LNCaP clone FGC (cell line): ENCODE measurements at regions not wholly inside any gene's neighbourhood (a gene's known extent, or its start where the extent isn't known, plus 50 kb on each side); places are given as distances from the start of the nearest gene placed in this dataset.

Experiments used
- DNase-seq: peaks from one replicate; pipeline ENCODE4 v3.0.0-alpha.2; 2011; ENCODE audit warnings: low read depth
- H3K4me3 ChIP-seq: 2 replicates; pipeline ENCODE4 v1.5.1; 2011; ENCODE audit warnings: mild to moderate bottlenecking, low read depth, low read length, control low read depth
- TF ChIP-seq, protein P1 (sequence below): IDR thresholded peaks from 2 replicates; pipeline ENCODE4 v1.5.1; 2012; ENCODE audit warnings: mild to moderate bottlenecking; ENCODE audit not compliant: control insufficient read depth, insufficient read depth; ENCODE audit errors: extremely low read depth

DNA sequence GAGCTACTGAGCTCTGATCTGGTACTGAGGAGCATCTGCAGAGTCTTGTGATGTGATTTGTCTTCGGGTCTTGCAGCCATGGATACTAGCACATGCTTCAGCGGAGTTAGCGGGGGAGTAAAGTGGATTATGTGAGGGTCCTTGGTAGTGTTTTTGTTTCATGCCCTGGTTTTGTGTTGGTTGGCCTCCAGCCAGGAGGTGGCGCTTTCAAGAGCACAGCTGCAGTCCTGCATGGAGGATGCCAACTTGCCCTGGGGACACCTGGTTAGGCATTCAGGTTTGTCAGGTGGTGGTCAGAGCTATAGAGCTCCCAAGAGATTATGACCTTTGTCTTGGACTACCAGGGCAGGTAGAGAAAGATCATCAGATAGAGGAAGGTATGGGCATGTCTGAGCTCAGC, 185.8 kb upstream of the CDH6 start:
- no peak overlapping the region for H3K4me3 ChIP-seq
- no peak for DNase-seq
- TF ChIP-seq, protein P1, sequence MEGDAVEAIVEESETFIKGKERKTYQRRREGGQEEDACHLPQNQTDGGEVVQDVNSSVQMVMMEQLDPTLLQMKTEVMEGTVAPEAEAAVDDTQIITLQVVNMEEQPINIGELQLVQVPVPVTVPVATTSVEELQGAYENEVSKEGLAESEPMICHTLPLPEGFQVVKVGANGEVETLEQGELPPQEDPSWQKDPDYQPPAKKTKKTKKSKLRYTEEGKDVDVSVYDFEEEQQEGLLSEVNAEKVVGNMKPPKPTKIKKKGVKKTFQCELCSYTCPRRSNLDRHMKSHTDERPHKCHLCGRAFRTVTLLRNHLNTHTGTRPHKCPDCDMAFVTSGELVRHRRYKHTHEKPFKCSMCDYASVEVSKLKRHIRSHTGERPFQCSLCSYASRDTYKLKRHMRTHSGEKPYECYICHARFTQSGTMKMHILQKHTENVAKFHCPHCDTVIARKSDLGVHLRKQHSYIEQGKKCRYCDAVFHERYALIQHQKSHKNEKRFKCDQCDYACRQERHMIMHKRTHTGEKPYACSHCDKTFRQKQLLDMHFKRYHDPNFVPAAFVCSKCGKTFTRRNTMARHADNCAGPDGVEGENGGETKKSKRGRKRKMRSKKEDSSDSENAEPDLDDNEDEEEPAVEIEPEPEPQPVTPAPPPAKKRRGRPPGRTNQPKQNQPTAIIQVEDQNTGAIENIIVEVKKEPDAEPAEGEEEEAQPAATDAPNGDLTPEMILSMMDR, result no peak

- no peak overlapping the region for H3K4me3 ChIP-seq
- TF ChIP-seq, protein P1, result no peak
- no peak for DNase-seq
Observed at GRCh38 chr5:31000287-31000686, 193.2 kb upstream of the CDH6 start.

DNA sequence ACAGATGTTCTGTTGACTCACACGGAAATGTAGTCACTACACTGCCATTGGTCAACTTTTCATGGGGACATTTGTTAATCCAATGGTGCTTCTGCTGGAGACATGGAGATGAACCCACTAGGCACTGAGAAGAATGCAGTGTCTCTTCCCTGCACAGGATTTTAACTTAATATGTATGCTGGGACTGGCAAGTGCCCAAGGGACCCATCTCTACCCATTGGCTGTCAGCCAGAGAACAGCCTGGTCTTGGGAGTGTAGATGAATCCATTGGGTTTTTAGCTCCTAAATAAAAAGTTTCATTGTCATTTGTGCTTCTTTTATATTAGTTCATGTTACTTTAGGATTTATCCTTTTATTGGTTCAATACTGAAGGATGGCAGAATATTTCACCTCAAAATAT, 195.8 kb upstream of the CDH6 start:
- no peak overlapping the region for H3K4me3 ChIP-seq
- DNase-seq, result no peak
- TF ChIP-seq, protein P1, result no peak

DNA sequence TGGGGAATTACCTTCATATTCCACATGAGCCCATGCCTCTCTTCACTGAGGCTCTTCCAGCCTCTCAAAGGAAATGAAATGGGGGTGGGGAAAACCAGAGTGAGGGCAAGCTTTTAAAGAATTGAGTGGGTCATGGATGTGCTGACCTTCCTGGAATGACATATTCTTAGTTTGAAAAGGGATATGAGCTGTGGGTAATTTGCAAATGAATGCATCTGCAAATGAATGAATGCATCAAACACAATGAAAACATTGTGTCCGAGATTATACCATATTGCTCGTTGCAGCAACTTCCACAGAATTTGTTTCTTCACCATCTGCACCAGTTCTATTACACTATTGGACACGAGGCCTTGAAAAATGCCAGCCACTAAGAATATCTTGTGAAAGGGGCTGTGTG, 198.6 kb upstream of the CDH6 start:
- no peak overlapping the region for H3K4me3 ChIP-seq
- TF ChIP-seq, protein P1, result no peak

DNA sequence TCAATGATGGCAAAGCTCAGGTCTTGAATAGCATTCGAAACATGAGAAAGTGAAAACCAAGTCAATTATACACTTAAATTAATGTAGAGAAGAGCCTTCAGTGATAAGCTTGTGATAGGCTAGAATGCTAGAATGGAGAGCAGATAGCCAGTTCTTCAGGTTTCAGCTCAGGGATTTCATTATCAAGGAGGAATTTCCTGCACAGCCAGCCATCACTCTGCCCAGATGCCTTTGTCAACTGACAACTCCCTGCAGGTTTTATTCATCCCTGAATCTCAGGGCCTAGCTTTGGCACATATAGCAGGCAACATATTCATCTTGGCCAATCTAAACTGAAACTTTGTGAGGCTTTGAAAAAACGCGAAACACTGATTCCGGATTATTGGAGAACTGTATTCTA, 199.3 kb upstream of the CDH6 start:
- TF ChIP-seq, protein P1, result no peak
- H3K4me3 ChIP-seq, result no peak overlapping the region
- DNase-seq, result no peak

More for the DNA sequence above, 198.6 kb upstream of the CDH6 start:
- DNase-seq, result no peak

DNA sequence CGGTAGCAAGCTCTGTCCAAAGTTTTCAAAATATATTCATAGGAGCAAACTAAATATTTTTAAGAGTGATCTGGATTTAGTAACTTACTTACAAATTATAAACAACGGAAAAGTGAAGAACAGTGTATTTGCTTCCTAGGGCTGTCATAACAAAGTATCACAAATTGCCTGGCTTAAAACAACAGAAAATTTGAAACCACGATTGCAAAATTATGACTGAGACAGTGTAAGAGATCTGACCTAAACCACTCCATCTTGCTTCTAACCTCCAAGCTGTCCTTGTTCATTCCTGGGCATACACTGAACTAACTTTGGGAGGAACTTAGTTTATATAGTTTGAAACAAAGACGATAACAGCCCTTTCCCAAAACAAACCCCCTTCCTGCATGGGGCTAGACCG, 202.0 kb upstream of the CDH6 start:
- DNase-seq, result no peak
- H3K4me3 ChIP-seq, result no peak overlapping the region
- TF ChIP-seq, protein P1, result no peak

- no peak overlapping the region for H3K4me3 ChIP-seq
- TF ChIP-seq, protein P1, result no peak
- DNase-seq, result no peak
Observed at GRCh38 chr5:30981576-30981975, 211.9 kb upstream of the CDH6 start.
